ENCODE measurements at regions not wholly inside any gene's neighbourhood (a gene's known extent, or its start where the extent isn't known, plus 50 kb on each side); places are given as distances from the start of the nearest gene placed in this dataset.

- Histone ChIP-seq H3K4me1 (ENCODE audit: control insufficient read depth in 2 of 2, insufficient read depth in 2 of 2, low read length in 2 of 2) (no peaks in the 10 kb centered on the region), H3K27me3 (ENCODE audit: control insufficient read depth in 2 of 2, insufficient read depth in 2 of 2, low read length in 2 of 2) (no peaks in the 10 kb centered on the region), H3K4me3 (ENCODE audit: low read length) (no peak overlapping the region), H3K9me3 (ENCODE audit: control insufficient read depth in 2 of 3, low read length in 3 of 3) (no peaks in the 10 kb centered on the region), H3K27ac (ENCODE audit: low read depth, low read length) (no peak overlapping the region), H3K36me3 (ENCODE audit: control insufficient read depth in 2 of 3, insufficient read depth in 3 of 3, low read length in 3 of 3) (no peaks in the 10 kb centered on the region)
- POLR2A ChIA-PET = no interaction called here
- no peaks in the 10 kb centered on the region for H3K4me1 Mint-ChIP-seq
- H3K9me3 Mint-ChIP-seq = peaks cover 0 to 1% (median 0%) of the 10 kb centered on the region in 11 donors
- no peak overlapping the region for H3K27ac Mint-ChIP-seq
- CTCF ChIA-PET = no interaction called here
- H3K36me3 Mint-ChIP-seq = no peaks in the 10 kb centered on the region
- ATAC-seq (no peak), DNase-seq (no peak)
- intact Hi-C loops (cut with micrococcal nuclease) = no loop called here
- no peak overlapping the region for H3K4me3 Mint-ChIP-seq
- peaks cover 18 to 28% (median 23%) of the 10 kb centered on the region in 5 donors for H3K27me3 Mint-ChIP-seq
Measured at GRCh38 chr14:34241185-34241711, 220.8 kb downstream of the SPTSSA start.

GRCh38 chr14:34238610-34239009, 223.4 kb downstream of the SPTSSA start:
- Histone ChIP-seq H3K27me3 (ENCODE audit: control insufficient read depth in 2 of 2, insufficient read depth in 2 of 2, low read length in 2 of 2) (no peaks in the 10 kb centered on the region), H3K9me3 (ENCODE audit: control insufficient read depth in 2 of 3, low read length in 3 of 3) (no peaks in the 10 kb centered on the region), H3K36me3 (ENCODE audit: control insufficient read depth in 2 of 3, insufficient read depth in 3 of 3, low read length in 3 of 3) (no peaks in the 10 kb centered on the region), H3K27ac (ENCODE audit: low read depth, low read length) (no peak overlapping the region), H3K4me3 (ENCODE audit: low read length) (no peak overlapping the region), H3K4me1 (ENCODE audit: control insufficient read depth in 2 of 2, insufficient read depth in 2 of 2, low read length in 2 of 2) (no peaks in the 10 kb centered on the region)
- intact Hi-C loops (cut with micrococcal nuclease) = no loop called here
- peaks cover 0 to 1% (median 0%) of the 10 kb centered on the region in 11 donors for H3K9me3 Mint-ChIP-seq
- DNase-seq (no peak), ATAC-seq (no peak)
- H3K36me3 Mint-ChIP-seq = no peaks in the 10 kb centered on the region
- no peak overlapping the region for H3K27ac Mint-ChIP-seq
- no peaks in the 10 kb centered on the region for H3K4me1 Mint-ChIP-seq
- POLR2A ChIA-PET = no interaction called here
- peaks cover 14 to 29% (median 21%) of the 10 kb centered on the region in 5 donors for H3K27me3 Mint-ChIP-seq
- H3K4me3 Mint-ChIP-seq = no peak overlapping the region
- CTCF ChIA-PET = no interaction called here

- Mint-ChIP-seq H3K36me3 (no peaks in the 10 kb centered on the region), H3K4me1 (no peaks in the 10 kb centered on the region), H3K9me3 (peaks cover 0 to 1% (median 0%) of the 10 kb centered on the region in 11 donors), H3K27ac (no peak overlapping the region), H3K4me3 (no peak overlapping the region), H3K27me3 (peaks cover 14 to 29% (median 21%) of the 10 kb centered on the region in 5 donors)
- Histone ChIP-seq H3K4me1 (ENCODE audit: control insufficient read depth in 2 of 2, insufficient read depth in 2 of 2, low read length in 2 of 2) (no peaks in the 10 kb centered on the region), H3K27me3 (ENCODE audit: control insufficient read depth in 2 of 2, insufficient read depth in 2 of 2, low read length in 2 of 2) (no peaks in the 10 kb centered on the region), H3K36me3 (ENCODE audit: control insufficient read depth in 2 of 3, insufficient read depth in 3 of 3, low read length in 3 of 3) (no peaks in the 10 kb centered on the region), H3K9me3 (ENCODE audit: control insufficient read depth in 2 of 3, low read length in 3 of 3) (no peaks in the 10 kb centered on the region), H3K27ac (ENCODE audit: low read depth, low read length) (no peak overlapping the region), H3K4me3 (ENCODE audit: low read length) (no peak overlapping the region)
- DNase-seq (no peak), ATAC-seq (no peak)
- ChIA-PET POLR2A (no interaction called here), CTCF (no interaction called here)
- intact Hi-C loops (cut with micrococcal nuclease) = no loop called here
Measured at GRCh38 chr14:34237677-34238076, 224.4 kb downstream of the SPTSSA start.

- H3K4me1 ChIP-seq (ENCODE audit: control insufficient read depth in 2 of 2, insufficient read depth in 2 of 2, low read length in 2 of 2) = no peaks in the 10 kb centered on the region
- POLR2A ChIA-PET = no interaction called here
- Mint-ChIP-seq H3K36me3 (no peaks in the 10 kb centered on the region), H3K4me3 (no peak overlapping the region), H3K4me1 (no peaks in the 10 kb centered on the region), H3K27ac (no peak overlapping the region), H3K9me3 (peaks cover 0 to 1% (median 0%) of the 10 kb centered on the region in 11 donors), H3K27me3 (peaks cover 10 to 29% (median 21%) of the 10 kb centered on the region in 5 donors)
- no peak for ATAC-seq
- no peaks in the 10 kb centered on the region for H3K9me3 ChIP-seq (ENCODE audit: control insufficient read depth in 2 of 3, low read length in 3 of 3)
- H3K27me3 ChIP-seq (ENCODE audit: control insufficient read depth in 2 of 2, insufficient read depth in 2 of 2, low read length in 2 of 2) = no peaks in the 10 kb centered on the region
- intact Hi-C loops (cut with micrococcal nuclease) = no loop called here
- CTCF ChIA-PET = no interaction called here
- no peak overlapping the region for H3K4me3 ChIP-seq (ENCODE audit: low read length)
- no peaks in the 10 kb centered on the region for H3K36me3 ChIP-seq (ENCODE audit: control insufficient read depth in 2 of 3, insufficient read depth in 3 of 3, low read length in 3 of 3)
- no peak overlapping the region for H3K27ac ChIP-seq (ENCODE audit: low read depth, low read length)
- no peak for DNase-seq
Measured at GRCh38 chr14:34237081-34237480, 225.0 kb downstream of the SPTSSA start.

- H3K9me3 ChIP-seq (ENCODE audit: control insufficient read depth in 2 of 3, low read length in 3 of 3) = no peaks in the 10 kb centered on the region
- no peaks in the 10 kb centered on the region for H3K4me1 ChIP-seq (ENCODE audit: control insufficient read depth in 2 of 2, insufficient read depth in 2 of 2, low read length in 2 of 2)
- no peaks in the 10 kb centered on the region for H3K36me3 Mint-ChIP-seq
- no peaks in the 10 kb centered on the region for H3K4me1 Mint-ChIP-seq
- peaks cover 4 to 24% (median 12%) of the 10 kb centered on the region in 5 donors for H3K27me3 Mint-ChIP-seq
- H3K27ac Mint-ChIP-seq = no peak overlapping the region
- ChIA-PET CTCF (no interaction called here), POLR2A (no interaction called here)
- no peak overlapping the region for H3K4me3 Mint-ChIP-seq
- intact Hi-C loops (cut with micrococcal nuclease) = no loop called here
- H3K27me3 ChIP-seq (ENCODE audit: control insufficient read depth in 2 of 2, insufficient read depth in 2 of 2, low read length in 2 of 2) = no peaks in the 10 kb centered on the region
- no peaks in the 10 kb centered on the region for H3K36me3 ChIP-seq (ENCODE audit: control insufficient read depth in 2 of 3, insufficient read depth in 3 of 3, low read length in 3 of 3)
- ATAC-seq (no peak), DNase-seq (no peak)
- H3K4me3 ChIP-seq (ENCODE audit: low read length) = no peak overlapping the region
- H3K27ac ChIP-seq (ENCODE audit: low read depth, low read length) = no peak overlapping the region
- H3K9me3 Mint-ChIP-seq = peaks cover 0 to 2% (median 0%) of the 10 kb centered on the region in 11 donors
Measured at GRCh38 chr14:34235643-34236300, 226.3 kb downstream of the SPTSSA start.

- H3K36me3 Mint-ChIP-seq = no peaks in the 10 kb centered on the region
Measured at GRCh38 chr14:34234258-34234657, 227.8 kb downstream of the SPTSSA start.

GRCh38 chr14:34233619-34234018, 228.4 kb downstream of the SPTSSA start:
- POLR2A ChIA-PET = no interaction called here
- intact Hi-C loops (cut with micrococcal nuclease) = no loop called here
- peaks cover 0 to 2% (median 0%) of the 10 kb centered on the region in 11 donors for H3K9me3 Mint-ChIP-seq
- Histone ChIP-seq H3K4me1 (ENCODE audit: control insufficient read depth in 2 of 2, insufficient read depth in 2 of 2, low read length in 2 of 2) (no peaks in the 10 kb centered on the region), H3K27ac (ENCODE audit: low read depth, low read length) (no peak overlapping the region), H3K27me3 (ENCODE audit: control insufficient read depth in 2 of 2, insufficient read depth in 2 of 2, low read length in 2 of 2) (no peaks in the 10 kb centered on the region), H3K36me3 (ENCODE audit: control insufficient read depth in 2 of 3, insufficient read depth in 3 of 3, low read length in 3 of 3) (no peaks in the 10 kb centered on the region), H3K4me3 (ENCODE audit: low read length) (no peak overlapping the region), H3K9me3 (ENCODE audit: control insufficient read depth in 2 of 3, low read length in 3 of 3) (no peaks in the 10 kb centered on the region)
- CTCF ChIA-PET = no interaction called here
- ATAC-seq = no peak
- H3K4me1 Mint-ChIP-seq = no peaks in the 10 kb centered on the region
- no peak overlapping the region for H3K4me3 Mint-ChIP-seq
- H3K27ac Mint-ChIP-seq = peak overlapping the region in 1 of 9 donors; percentile 2
- no peaks in the 10 kb centered on the region for H3K36me3 Mint-ChIP-seq
- no peak for DNase-seq
- H3K27me3 Mint-ChIP-seq = peaks cover 4 to 30% (median 11%) of the 10 kb centered on the region in 5 donors

More at GRCh38 chr14:34234258-34234657, 227.8 kb downstream of the SPTSSA start:
- intact Hi-C loops (cut with micrococcal nuclease) = no loop called here
- no peaks in the 10 kb centered on the region for H3K4me1 Mint-ChIP-seq
- ChIA-PET POLR2A (no interaction called here), CTCF (no interaction called here)
- no peak overlapping the region for H3K27ac ChIP-seq (ENCODE audit: low read depth, low read length)
- no peaks in the 10 kb centered on the region for H3K4me1 ChIP-seq (ENCODE audit: control insufficient read depth in 2 of 2, insufficient read depth in 2 of 2, low read length in 2 of 2)
- H3K36me3 ChIP-seq (ENCODE audit: control insufficient read depth in 2 of 3, insufficient read depth in 3 of 3, low read length in 3 of 3) = no peaks in the 10 kb centered on the region
- ATAC-seq (no peak), DNase-seq (no peak)
- no peak overlapping the region for H3K4me3 ChIP-seq (ENCODE audit: low read length)
- peaks cover 4 to 30% (median 11%) of the 10 kb centered on the region in 5 donors for H3K27me3 Mint-ChIP-seq
- H3K27me3 ChIP-seq (ENCODE audit: control insufficient read depth in 2 of 2, insufficient read depth in 2 of 2, low read length in 2 of 2) = no peaks in the 10 kb centered on the region
- no peak overlapping the region for H3K4me3 Mint-ChIP-seq
- H3K27ac Mint-ChIP-seq = no peak overlapping the region
- H3K9me3 Mint-ChIP-seq = peaks cover 0 to 2% (median 0%) of the 10 kb centered on the region in 11 donors
- H3K9me3 ChIP-seq (ENCODE audit: control insufficient read depth in 2 of 3, low read length in 3 of 3) = no peaks in the 10 kb centered on the region
